ENCODE measurements at regions not wholly inside any gene's neighbourhood (a gene's known extent, or its start where the extent isn't known, plus 50 kb on each side); places are given as distances from the start of the nearest gene placed in this dataset.

- no peak for DNase-seq (ENCODE audit: low read depth)
- no peak overlapping the region for H3K4me3 ChIP-seq (replicated peaks; ENCODE audit: low read depth, low read length)
- no peak for TF ChIP-seq CTCF (IDR thresholded peaks at IDR 0.05; ENCODE audit: low read length, missing control alignments)
These were observed 58.1 kb upstream of the SIX3 start for GRCh38 chr2:44883356-44883755.

- DNase-seq (ENCODE audit: low read depth): no peak
- H3K4me3 ChIP-seq (replicated peaks; ENCODE audit: low read depth, low read length): no peak overlapping the region
- no peak for TF ChIP-seq CTCF (IDR thresholded peaks at IDR 0.05; ENCODE audit: low read length, missing control alignments)
These were observed 57.3 kb upstream of the SIX3 start for GRCh38 chr2:44884231-44884630.

- TF ChIP-seq CTCF (IDR thresholded peaks at IDR 0.05; ENCODE audit: low read length, missing control alignments): no peak
- H3K4me3 ChIP-seq (replicated peaks; ENCODE audit: low read depth, low read length): no peak overlapping the region
- DNase-seq (ENCODE audit: low read depth): no peak
These were observed 56.8 kb upstream of the SIX3 start for GRCh38 chr2:44884677-44885076.

- no peak for TF ChIP-seq CTCF (IDR thresholded peaks at IDR 0.05; ENCODE audit: low read length, missing control alignments)
- H3K4me3 ChIP-seq (replicated peaks; ENCODE audit: low read depth, low read length): no peak overlapping the region
- DNase-seq (ENCODE audit: low read depth): no peak
These were observed 55.1 kb upstream of the SIX3 start for GRCh38 chr2:44886414-44886813.

GRCh38 chr2:44889096-44889495, 52.4 kb upstream of the SIX3 start:
- H3K4me3 ChIP-seq (replicated peaks; ENCODE audit: low read depth, low read length): no peak overlapping the region
- TF ChIP-seq CTCF (IDR thresholded peaks at IDR 0.05; ENCODE audit: low read length, missing control alignments): no peak
- no peak for DNase-seq (ENCODE audit: low read depth)

Data from fibroblast of pulmonary artery (primary cell).